GM13977 (cell line): ENCODE measurements at regions not wholly inside any gene's neighbourhood (a gene's known extent, or its start where the extent isn't known, plus 50 kb on each side); places are given as distances from the start of the nearest gene placed in this dataset.

Experiments
- DNase-seq: peaks from one replicate; pipeline ENCODE4 v3.0.0; 2012; ENCODE audit warnings: low spot score
- CTCF ChIP-seq: IDR thresholded peaks from 2 replicates; pipeline ENCODE4 v1.5.1; 2012; ENCODE audit warnings: mild to moderate bottlenecking, control low read depth; ENCODE audit not compliant: insufficient read depth; ENCODE audit errors: extremely low read depth, missing control alignments
- in situ Hi-C: fragments of 300-500 bp; cut with MboI; formaldehyde crosslinking; loops from one replicate; pipeline ENCODE4 v1.12.0; 2022; ENCODE audit warnings: low sequenced_read_pairs, low pct_unique_long_range_greater_than_20kb, mixed read lengths, inconsistent platforms; ENCODE audit not compliant: unreplicated experiment

- DNase-seq, result no peak
- no peak for TF ChIP-seq CTCF
- in situ Hi-C loops, result no loop called here
Measured at GRCh38 chrX:25531096-25531495, 515.3 kb upstream of the ARX start.

- TF ChIP-seq CTCF, result no peak
- no peak for DNase-seq
- in situ Hi-C loops, result no loop called here
Measured at GRCh38 chrX:25534091-25534490, 518.3 kb upstream of the ARX start.

GRCh38 chrX:25536307-25536970 lies 520.7 kb upstream of the ARX start:
- DNase-seq, result no peak
- TF ChIP-seq CTCF, result no peak
- in situ Hi-C loops, result no loop called here

GRCh38 chrX:25537699-25538098 lies 521.9 kb upstream of the ARX start:
- in situ Hi-C loops, result no loop called here
- TF ChIP-seq CTCF, result no peak

GRCh38 chrX:25544641-25545040 lies 528.9 kb upstream of the ARX start:
- TF ChIP-seq CTCF, result no peak
- in situ Hi-C loops, result no loop called here
- DNase-seq, result no peak

More at GRCh38 chrX:25537699-25538098, 521.9 kb upstream of the ARX start:
- no peak for DNase-seq

GRCh38 chrX:25548811-25549210 lies 533.0 kb upstream of the ARX start:
- no peak for TF ChIP-seq CTCF
- in situ Hi-C loops, result no loop called here
- no peak for DNase-seq
